T-helper 1 cell treated with Interleukin-12 subunit alpha and Interleukin-12 subunit beta and Interleukin-4 antibody, amounts not matched to agents 30 ng/mL and 1 ng/mL, for 36 hours (primary cell): ENCODE measurements at regions not wholly inside any gene's neighbourhood (a gene's known extent, or its start where the extent isn't known, plus 50 kb on each side); places are given as distances from the start of the nearest gene placed in this dataset.
"Not testable (repeated sequence)": the region's sequence is repeated elsewhere in the genome, so short reads cannot be mapped to it uniquely, and the experiment has no call there.

Source experiments
- intact Hi-C: fragments of 100-400 bp; cut with micrococcal nuclease; formaldehyde crosslinking; loops from one replicate; pipeline ENCODE4 v1.15.1; 2024

GRCh38 chr4:188649635-188650034 lies 510.4 kb downstream of the TRIML1 start:
- intact Hi-C loops, result no loop called here

DNA sequence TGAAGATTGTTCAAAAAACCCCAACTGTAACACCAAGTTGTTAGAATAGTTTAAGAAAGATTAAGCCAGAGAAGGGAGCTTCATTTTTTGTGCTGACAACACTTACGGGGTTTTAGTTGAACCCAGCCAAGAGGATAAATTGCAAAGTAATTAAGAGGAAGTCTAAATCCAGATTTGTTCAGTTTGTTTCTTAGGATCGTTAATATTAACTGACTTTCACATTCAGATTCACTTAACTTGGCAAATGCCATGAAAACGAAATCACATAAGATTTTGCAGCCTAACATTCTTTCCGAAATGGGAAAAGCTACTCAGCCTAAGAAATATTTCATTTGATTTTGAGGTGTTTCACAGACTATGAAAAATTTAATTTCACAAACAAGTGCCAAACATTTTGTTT lies 511.3 kb downstream of the TRIML1 start:
- intact Hi-C loops, result no loop called here

DNA sequence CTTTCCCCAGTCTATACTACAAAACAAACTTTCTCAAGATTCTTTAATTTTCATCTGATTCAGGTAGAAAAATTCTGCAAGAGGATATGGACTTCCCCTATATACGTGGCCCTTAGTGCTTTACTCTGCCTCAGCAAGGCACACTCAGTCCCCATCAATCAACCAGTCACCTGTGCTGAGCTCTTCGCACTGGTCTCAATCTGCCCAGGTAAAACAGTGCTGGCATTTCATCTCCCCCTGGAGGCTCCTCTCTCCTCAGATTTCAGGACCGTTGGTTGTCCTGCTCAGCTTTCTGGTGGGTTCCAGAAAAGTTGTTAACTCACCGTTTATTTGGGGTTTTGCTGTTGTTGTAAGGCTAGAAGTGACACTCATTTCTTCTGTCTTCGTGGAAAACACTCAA lies 518.1 kb downstream of the TRIML1 start:
- intact Hi-C loops, result no loop called here

DNA sequence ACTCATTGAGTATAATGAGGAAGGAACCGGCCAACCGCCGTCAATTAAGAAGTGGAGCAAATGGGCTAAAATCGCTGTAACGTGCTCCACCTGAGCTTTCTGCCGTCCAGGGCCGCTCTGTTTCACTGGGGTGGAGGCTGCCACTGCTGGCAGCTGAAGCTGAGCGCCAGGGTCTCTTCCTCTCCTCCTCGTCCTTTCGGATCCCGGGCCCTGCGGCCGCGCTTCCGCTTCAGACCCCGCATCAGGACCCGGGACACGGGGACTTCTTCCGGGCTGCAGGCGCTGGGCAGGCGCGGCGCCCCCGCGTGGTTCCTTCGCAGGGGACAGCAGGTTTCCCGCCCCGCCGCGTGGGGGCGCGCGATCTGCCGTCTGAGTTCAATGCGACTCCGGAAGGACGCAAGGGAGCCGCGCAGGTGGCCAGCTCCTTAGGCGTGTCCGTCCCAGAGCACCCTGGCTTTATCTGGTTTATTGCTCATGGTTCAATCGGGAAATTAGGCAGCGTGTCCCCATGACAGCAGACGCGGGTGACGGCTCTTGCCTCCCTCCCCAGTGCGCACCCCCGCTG lies 519.8 kb downstream of the TRIML1 start:
- intact Hi-C loops, result no loop called here

- intact Hi-C loops, result no loop called here
These were observed 521.6 kb downstream of the TRIML1 start for GRCh38 chr4:188660796-188661195.

DNA sequence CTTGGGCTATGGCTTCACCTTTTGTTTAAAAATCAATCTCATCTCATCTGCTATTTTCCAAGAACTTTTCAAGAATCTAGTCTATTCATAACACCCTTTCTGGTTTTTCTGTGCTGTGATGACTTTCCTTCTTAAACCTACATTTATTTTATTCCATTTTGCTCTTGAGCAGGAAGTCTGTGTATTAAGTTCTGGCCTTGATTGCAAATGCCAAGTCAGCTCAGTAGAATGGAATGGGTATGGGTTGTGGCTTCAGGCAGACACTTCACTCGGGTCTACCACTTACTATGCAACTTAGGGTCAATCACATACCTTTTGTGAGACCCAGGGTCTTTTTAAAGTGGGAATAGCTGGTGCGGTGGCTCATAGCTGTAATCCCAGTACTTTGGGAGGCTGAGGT lies 522.3 kb downstream of the TRIML1 start:
- intact Hi-C loops, result no loop called here

GRCh38 chr4:188663369-188663768 lies 524.1 kb downstream of the TRIML1 start:
- intact Hi-C loops, result no loop called here

- intact Hi-C loops, result no loop called here
These were observed 526.5 kb downstream of the TRIML1 start for GRCh38 chr4:188665491-188666457.

DNA sequence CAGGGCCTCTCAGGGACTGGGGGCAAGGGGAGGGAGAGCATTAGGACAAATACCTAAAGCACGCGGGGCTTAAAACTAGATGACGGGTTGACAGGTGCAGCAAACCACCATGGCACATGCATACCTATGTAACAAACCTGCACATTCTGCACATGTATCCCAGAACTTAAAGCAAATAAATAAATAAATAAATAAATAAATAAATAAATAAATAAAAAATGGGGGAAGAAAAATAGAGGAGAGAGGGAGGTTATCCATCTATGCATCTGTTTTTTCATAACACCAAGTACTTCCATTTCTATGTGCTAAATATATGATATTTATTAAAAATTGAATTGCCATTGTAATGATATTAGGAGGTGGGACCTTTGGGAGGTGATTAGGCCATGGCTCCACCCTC lies 539.5 kb downstream of the TRIML1 start:
- intact Hi-C loops, result not testable (repeated sequence)

DNA sequence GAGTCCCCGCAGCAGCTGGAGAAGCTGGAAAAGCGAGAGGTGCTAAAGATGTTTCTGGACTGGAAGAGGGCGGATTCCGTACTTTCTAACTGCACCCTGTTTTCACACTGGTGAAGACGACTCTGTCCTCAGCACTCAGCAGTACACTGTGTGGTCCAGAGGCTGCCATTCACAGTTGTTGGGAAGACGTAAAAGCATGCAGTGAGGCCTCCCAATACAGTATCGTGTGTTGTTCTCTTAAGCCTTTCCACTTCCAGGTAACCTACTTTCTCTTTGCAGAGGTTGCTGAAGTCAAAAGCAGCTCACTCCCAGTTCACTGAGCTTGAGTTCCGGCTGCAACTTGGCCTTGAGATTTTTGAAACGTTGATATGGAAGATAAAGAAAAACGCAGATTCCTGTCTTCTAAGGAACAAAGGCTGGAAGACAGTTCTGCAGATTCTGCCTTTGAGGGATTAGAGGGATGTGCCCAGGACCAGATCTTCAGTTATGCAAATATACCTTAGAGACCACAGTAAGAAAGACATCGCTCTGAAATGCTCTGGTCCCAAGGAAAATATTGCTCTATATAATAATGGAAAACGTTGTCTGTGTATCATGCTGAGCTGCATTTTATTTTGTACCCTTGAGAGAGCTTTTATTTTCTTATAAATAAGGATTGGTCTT lies 540.9 kb downstream of the TRIML1 start:
- intact Hi-C loops, result no loop called here

- intact Hi-C loops, result no loop called here
These were observed 541.4 kb downstream of the TRIML1 start for GRCh38 chr4:188680667-188681063.

GRCh38 chr4:188682321-188682720 lies 543.1 kb downstream of the TRIML1 start:
- intact Hi-C loops, result no loop called here

- intact Hi-C loops, result no loop called here
These were observed 544.3 kb downstream of the TRIML1 start for GRCh38 chr4:188683571-188683970.

- intact Hi-C loops, result no loop called here
These were observed 549.7 kb downstream of the TRIML1 start for GRCh38 chr4:188688956-188689355.

- intact Hi-C loops, result no loop called here
These were observed 552.6 kb downstream of the TRIML1 start for GRCh38 chr4:188691811-188692210.

- intact Hi-C loops, result no loop called here
These were observed 556.0 kb downstream of the TRIML1 start for GRCh38 chr4:188695261-188695660.

GRCh38 chr4:188697243-188697642 lies 558.0 kb downstream of the TRIML1 start:
- intact Hi-C loops, result no loop called here

DNA sequence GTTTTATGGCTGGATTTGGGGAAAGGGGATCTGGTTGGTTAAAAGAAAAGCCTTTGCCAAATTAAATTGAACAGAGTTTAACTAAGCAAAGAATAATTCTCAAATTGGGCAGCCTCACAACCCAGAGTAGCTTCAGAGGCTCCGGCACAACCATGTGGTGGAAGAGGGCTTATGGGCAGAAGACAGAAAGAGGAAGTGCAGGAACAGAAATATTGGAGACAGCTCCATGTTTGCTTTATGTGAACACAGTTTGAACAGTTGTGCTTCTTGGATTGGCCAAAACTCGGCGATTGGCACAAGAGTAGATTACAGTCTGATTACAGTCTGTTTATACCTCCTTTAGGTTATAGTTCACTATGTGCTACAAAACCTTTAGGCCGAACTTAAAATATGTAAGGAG lies 562.7 kb downstream of the TRIML1 start:
- intact Hi-C loops, result no loop called here

DNA sequence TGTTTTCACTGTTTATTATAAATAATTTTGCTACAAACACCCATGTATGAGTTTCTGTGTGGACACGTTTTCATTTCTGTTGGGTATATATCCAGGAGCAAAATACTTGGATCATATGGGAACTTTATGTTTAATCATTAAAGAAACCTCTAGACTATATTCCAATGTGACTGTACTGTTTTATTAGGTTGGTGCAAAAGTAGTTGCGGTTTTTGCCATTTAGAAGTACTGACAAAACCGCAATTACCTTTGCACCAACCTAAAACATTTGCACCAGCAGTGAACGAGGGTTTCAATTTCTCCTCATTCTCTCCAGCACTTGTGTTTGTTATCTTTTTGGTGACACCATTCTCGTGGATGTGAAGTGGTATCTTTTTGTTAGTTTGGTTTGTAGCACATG lies 565.0 kb downstream of the TRIML1 start:
- intact Hi-C loops, result no loop called here

- intact Hi-C loops, result no loop called here
These were observed 567.8 kb downstream of the TRIML1 start for GRCh38 chr4:188707036-188707435.

- intact Hi-C loops, result no loop called here
These were observed 575.3 kb downstream of the TRIML1 start for GRCh38 chr4:188714501-188714900.

DNA sequence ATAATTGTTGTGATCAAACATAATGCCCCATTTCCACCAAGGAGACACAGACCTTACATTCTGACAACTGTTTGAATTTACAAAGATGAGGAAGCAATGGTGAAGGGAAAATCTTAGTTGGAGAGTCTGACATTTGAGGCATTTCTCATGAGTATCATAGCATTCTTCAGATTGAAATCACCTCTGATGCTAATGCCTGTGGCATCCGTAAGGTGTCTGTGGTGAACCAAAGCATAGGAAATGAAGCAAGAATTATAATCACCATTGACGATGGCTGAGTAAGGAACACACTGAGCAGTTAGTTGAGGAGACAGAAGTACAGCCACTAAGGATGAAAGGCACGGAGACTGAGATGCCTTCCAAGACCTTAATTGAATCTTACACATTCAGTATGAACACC lies 575.7 kb downstream of the TRIML1 start:
- intact Hi-C loops, result no loop called here
